NT2/D1 (cell line): ENCODE measurements at regions not wholly inside any gene's neighbourhood (a gene's known extent, or its start where the extent isn't known, plus 50 kb on each side); places are given as distances from the start of the nearest gene placed in this dataset.

Experiments used
- SUZ12 ChIP-seq: IDR thresholded peaks from 2 replicates; pipeline ENCODE4 v1.6.1; 2011; ENCODE audit not compliant: insufficient read length, insufficient read depth; ENCODE audit errors: extremely low read depth
- YY1 ChIP-seq: IDR thresholded peaks from 2 replicates; pipeline ENCODE4 v1.6.1; 2011; ENCODE audit not compliant: insufficient read length, insufficient read depth
- ZNF274 ChIP-seq: IDR thresholded peaks from 2 replicates; pipeline ENCODE4 v1.6.1; 2011; ENCODE audit warnings: mild to moderate bottlenecking, low read depth, low read length

- no peak for TF ChIP-seq ZNF274
- no peak for TF ChIP-seq YY1
- no peak for TF ChIP-seq SUZ12
Measured at GRCh38 chr5:136517755-136518154, 152.4 kb upstream of the TRPC7 start.
